ENCODE measurements at regions not wholly inside any gene's neighbourhood (a gene's known extent, or its start where the extent isn't known, plus 50 kb on each side); places are given as distances from the start of the nearest gene placed in this dataset.

DNA sequence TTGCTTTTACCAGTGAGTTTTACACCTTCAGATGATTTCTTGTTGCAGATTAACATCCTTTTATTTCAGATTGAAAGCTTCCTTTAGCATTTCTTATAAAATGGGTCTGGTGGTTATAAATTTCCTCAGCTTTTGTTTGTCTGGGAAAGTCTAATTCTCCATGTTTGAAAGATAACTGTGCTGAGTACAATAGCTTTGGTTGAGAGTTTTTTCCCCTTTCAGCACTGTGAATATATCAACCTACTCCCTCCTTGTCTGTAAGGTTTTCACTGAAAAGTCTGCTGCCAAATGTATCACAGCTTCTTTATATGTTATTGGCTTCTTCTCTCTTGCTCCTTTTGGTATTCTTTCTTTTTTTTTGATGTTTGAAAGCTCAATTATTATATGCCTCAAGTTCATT, 53.5 kb upstream of the ACTRT1 start:
- TF ChIP-seq, protein P1, sequence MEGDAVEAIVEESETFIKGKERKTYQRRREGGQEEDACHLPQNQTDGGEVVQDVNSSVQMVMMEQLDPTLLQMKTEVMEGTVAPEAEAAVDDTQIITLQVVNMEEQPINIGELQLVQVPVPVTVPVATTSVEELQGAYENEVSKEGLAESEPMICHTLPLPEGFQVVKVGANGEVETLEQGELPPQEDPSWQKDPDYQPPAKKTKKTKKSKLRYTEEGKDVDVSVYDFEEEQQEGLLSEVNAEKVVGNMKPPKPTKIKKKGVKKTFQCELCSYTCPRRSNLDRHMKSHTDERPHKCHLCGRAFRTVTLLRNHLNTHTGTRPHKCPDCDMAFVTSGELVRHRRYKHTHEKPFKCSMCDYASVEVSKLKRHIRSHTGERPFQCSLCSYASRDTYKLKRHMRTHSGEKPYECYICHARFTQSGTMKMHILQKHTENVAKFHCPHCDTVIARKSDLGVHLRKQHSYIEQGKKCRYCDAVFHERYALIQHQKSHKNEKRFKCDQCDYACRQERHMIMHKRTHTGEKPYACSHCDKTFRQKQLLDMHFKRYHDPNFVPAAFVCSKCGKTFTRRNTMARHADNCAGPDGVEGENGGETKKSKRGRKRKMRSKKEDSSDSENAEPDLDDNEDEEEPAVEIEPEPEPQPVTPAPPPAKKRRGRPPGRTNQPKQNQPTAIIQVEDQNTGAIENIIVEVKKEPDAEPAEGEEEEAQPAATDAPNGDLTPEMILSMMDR (IDR thresholded peaks at IDR 0.05; ENCODE audit: poor library complexity), result no peak
- no peak for TF ChIP-seq EZH2phosphoT487 (IDR thresholded peaks at IDR 0.05; ENCODE audit: low read depth, severe bottlenecking, unreplicated experiment)
- TF ChIP-seq EZH2 (IDR thresholded peaks at IDR 0.05; ENCODE audit: borderline replicate concordance), result no peak

Data from hepatocyte (in vitro differentiated cells).